ENCODE measurements at regions not wholly inside any gene's neighbourhood (a gene's known extent, or its start where the extent isn't known, plus 50 kb on each side); places are given as distances from the start of the nearest gene placed in this dataset.

DNA sequence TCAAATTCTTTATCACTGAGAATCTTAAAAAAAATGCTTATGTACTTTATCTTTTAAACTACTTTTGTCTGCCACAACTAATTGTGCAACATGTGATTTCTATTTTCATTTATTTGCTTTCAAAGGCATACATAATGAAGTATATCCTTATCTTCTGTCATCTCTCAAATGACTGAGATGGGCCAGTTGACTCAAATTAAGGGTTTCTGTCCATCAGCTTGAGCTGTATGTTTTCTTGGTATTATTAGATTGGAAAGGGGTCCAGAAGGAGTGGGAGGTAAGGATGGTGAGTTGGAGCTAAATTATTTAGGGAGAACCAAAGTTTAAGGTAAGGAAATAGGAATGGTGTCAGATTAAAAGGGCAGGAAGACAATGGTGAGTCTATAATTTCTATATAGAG is 408.4 kb upstream of the SEL1L start:
- H3K9me3 Mint-ChIP-seq (ENCODE audit: unreplicated experiment) = peaks cover 44% of the 10 kb centered on the region
- no peak overlapping the region for H3K27ac Mint-ChIP-seq (ENCODE audit: unreplicated experiment)
- TF ChIP-seq, protein P1, sequence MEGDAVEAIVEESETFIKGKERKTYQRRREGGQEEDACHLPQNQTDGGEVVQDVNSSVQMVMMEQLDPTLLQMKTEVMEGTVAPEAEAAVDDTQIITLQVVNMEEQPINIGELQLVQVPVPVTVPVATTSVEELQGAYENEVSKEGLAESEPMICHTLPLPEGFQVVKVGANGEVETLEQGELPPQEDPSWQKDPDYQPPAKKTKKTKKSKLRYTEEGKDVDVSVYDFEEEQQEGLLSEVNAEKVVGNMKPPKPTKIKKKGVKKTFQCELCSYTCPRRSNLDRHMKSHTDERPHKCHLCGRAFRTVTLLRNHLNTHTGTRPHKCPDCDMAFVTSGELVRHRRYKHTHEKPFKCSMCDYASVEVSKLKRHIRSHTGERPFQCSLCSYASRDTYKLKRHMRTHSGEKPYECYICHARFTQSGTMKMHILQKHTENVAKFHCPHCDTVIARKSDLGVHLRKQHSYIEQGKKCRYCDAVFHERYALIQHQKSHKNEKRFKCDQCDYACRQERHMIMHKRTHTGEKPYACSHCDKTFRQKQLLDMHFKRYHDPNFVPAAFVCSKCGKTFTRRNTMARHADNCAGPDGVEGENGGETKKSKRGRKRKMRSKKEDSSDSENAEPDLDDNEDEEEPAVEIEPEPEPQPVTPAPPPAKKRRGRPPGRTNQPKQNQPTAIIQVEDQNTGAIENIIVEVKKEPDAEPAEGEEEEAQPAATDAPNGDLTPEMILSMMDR (IDR thresholded peaks at IDR 0.05) = no peak
- H3K4me1 Mint-ChIP-seq (ENCODE audit: unreplicated experiment) = no peaks in the 10 kb centered on the region
- H3K27me3 Mint-ChIP-seq (ENCODE audit: unreplicated experiment) = no peaks in the 10 kb centered on the region
- no peaks in the 10 kb centered on the region for H3K36me3 Mint-ChIP-seq (ENCODE audit: unreplicated experiment)
- no peak for DNase-seq (ENCODE audit: extremely low spot score, unreplicated experiment)
- no peak overlapping the region for H3K4me3 Mint-ChIP-seq (ENCODE audit: unreplicated experiment)

DNA sequence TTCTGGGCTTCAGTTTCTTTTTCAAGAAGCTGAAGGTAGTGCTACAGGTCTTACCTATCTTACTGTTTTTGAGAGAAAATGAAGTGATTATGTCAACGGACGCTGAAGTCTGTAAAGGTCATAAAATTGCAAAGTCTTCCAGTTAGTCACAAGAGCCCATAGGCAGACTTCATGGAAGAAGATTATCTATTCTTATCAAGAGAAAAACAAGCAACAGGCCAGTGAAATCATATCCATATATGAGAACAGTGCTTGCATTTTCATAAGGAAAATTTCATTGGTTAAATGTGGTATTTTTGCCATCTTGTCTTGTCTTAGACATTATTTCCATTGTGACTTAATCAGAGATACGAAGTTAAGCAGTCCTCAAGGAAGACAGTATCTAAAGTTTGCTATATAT is 412.7 kb upstream of the SEL1L start:
- no peak for DNase-seq (ENCODE audit: extremely low spot score, unreplicated experiment)
- Mint-ChIP-seq H3K27me3 (ENCODE audit: unreplicated experiment) (no peaks in the 10 kb centered on the region), H3K27ac (ENCODE audit: unreplicated experiment) (no peak overlapping the region), H3K9me3 (ENCODE audit: unreplicated experiment) (peaks cover 63% of the 10 kb centered on the region), H3K4me3 (ENCODE audit: unreplicated experiment) (no peak overlapping the region), H3K4me1 (ENCODE audit: unreplicated experiment) (no peaks in the 10 kb centered on the region), H3K36me3 (ENCODE audit: unreplicated experiment) (no peaks in the 10 kb centered on the region)
- TF ChIP-seq, protein P1 (IDR thresholded peaks at IDR 0.05) = no peak

DNA sequence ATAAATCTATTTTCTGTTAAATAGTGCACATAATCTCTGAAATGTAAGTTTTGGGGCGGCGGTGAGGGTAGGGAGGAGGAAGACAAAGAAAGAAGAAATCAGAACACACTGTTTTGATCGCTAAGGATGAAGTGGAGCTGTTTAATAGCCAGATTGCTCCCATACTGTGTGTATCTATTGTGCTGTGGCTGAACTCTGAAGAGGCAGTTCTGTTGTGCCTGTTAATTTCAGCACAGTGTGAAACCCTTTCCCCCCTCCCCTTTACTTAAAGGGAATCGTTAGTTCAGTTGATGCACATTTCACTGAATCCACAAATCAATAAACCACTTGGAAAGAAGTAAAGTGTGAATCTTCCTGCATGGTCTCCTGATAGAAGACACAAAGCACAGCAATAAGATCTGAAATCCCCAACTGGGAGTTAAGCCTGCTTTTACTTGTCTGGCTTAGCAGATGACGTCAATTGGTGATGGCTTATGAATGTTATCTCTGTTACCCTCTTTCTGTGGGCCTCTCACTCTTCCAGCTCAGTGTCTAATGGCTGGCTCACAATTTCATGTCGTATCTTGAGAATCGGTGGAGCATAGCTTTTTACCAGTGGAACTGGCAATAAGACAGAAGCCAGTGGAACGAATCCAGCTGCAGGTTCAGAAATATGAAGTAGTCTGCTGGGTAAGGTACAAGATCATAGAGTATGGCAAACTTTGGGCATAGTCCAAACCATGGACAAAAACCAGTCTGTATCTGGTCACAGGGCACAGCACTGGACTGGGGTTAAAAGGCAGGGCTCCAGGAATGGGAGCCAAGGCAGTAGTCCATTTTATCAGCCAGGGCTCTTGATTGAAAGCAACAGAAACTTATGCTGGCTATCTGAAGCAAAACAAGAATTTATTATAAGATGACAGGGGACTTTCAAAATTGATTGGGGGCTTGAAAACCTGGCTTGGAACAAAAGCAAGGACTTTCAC is 413.5 kb upstream of the SEL1L start:
- DNase-seq (ENCODE audit: extremely low spot score, unreplicated experiment) = no peak
- TF ChIP-seq, protein P1 (IDR thresholded peaks at IDR 0.05) = no peak
- Mint-ChIP-seq H3K4me1 (ENCODE audit: unreplicated experiment) (no peaks in the 10 kb centered on the region), H3K27me3 (ENCODE audit: unreplicated experiment) (no peaks in the 10 kb centered on the region), H3K4me3 (ENCODE audit: unreplicated experiment) (no peak overlapping the region), H3K36me3 (ENCODE audit: unreplicated experiment) (no peaks in the 10 kb centered on the region), H3K9me3 (ENCODE audit: unreplicated experiment) (peaks cover 64% of the 10 kb centered on the region), H3K27ac (ENCODE audit: unreplicated experiment) (no peak overlapping the region)

DNA sequence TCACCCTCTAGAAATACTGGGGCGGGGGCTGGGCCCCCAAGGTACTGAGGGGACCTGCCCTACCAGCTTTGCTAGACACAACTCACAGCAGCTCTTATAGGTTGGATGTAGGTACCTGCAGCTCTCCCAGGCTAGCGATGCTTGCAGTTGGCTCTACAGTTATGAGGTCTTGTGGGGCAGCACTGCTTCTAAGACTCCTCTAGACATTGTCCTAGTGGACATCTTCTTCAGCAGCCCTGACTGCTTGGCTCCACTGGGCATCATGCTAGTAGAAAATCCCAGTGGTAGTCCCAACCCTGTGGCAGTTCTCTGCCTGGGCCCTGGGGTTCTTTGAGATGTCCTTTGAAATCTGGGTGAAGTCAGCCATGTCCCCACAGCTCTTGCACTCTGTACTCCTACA is 419.3 kb upstream of the SEL1L start:
- H3K4me1 Mint-ChIP-seq (ENCODE audit: unreplicated experiment) = no peaks in the 10 kb centered on the region
- H3K36me3 Mint-ChIP-seq (ENCODE audit: unreplicated experiment) = no peaks in the 10 kb centered on the region
- H3K9me3 Mint-ChIP-seq (ENCODE audit: unreplicated experiment) = peaks cover 63% of the 10 kb centered on the region
- no peak overlapping the region for H3K4me3 Mint-ChIP-seq (ENCODE audit: unreplicated experiment)
- no peak for DNase-seq (ENCODE audit: extremely low spot score, unreplicated experiment)
- TF ChIP-seq, protein P1 (IDR thresholded peaks at IDR 0.05) = no peak
- no peak overlapping the region for H3K27ac Mint-ChIP-seq (ENCODE audit: unreplicated experiment)
- H3K27me3 Mint-ChIP-seq (ENCODE audit: unreplicated experiment) = no peaks in the 10 kb centered on the region

DNA sequence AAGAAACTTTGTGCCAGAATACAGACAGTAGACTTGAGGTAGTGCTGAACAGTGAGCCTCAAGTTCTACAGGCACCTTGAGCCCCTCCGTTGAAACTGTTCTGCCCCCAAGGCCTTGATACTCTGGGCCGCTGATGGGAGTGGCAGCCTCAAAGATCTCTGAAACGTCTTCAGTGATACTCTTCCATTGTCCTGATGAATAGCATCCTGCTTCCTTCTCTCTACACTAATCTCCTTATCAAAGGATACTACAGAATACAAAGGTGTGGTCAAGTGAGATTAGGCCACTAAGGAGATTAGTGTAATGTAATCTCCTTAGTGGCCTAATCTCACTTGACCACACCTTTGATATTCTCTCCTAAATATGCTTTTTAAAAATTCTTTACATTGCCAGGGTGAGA is 419.8 kb upstream of the SEL1L start:
- peaks cover 59% of the 10 kb centered on the region for H3K9me3 Mint-ChIP-seq (ENCODE audit: unreplicated experiment)
- H3K36me3 Mint-ChIP-seq (ENCODE audit: unreplicated experiment) = no peaks in the 10 kb centered on the region
- no peak overlapping the region for H3K4me3 Mint-ChIP-seq (ENCODE audit: unreplicated experiment)
- H3K27ac Mint-ChIP-seq (ENCODE audit: unreplicated experiment) = no peak overlapping the region
- H3K27me3 Mint-ChIP-seq (ENCODE audit: unreplicated experiment) = no peaks in the 10 kb centered on the region
- no peak for DNase-seq (ENCODE audit: extremely low spot score, unreplicated experiment)
- H3K4me1 Mint-ChIP-seq (ENCODE audit: unreplicated experiment) = no peaks in the 10 kb centered on the region
- TF ChIP-seq, protein P1 (IDR thresholded peaks at IDR 0.05) = no peak

Measured in osteocyte (in vitro differentiated cells).